PC-3 (cell line): ENCODE measurements at regions not wholly inside any gene's neighbourhood (a gene's known extent, or its start where the extent isn't known, plus 50 kb on each side); places are given as distances from the start of the nearest gene placed in this dataset.

Source experiments
- ATAC-seq: fragments of 200-7000 bp; cut with Tn5 transposase; 2 replicates; pipeline ENCODE4 v1.9.1; 2020; ENCODE audit warnings: mild to moderate bottlenecking, moderate library complexity
- BruUV-seq: library from RNA; stranded (reverse); fragments of 400-500 nt; replicated peaks from 2 replicates; lab custom pipeline; 2021; lab: Mats Ljungman, UMichigan
- CTCF ChIA-PET: fragments of 300-600 bp; sonication (Branson Sonifier 250); formaldehyde crosslinking; loops from one replicate; lab custom pipeline; 2022; ENCODE audit warnings: antibody characterized with exemption; lab: Charles Lee
- POLR2A ChIA-PET: fragments of 300-600 bp; sonication (Branson Sonifier 250); formaldehyde crosslinking; loops from one replicate; lab custom pipeline; 2022; ENCODE audit warnings: antibody characterized with exemption; ENCODE audit not compliant: unreplicated experiment; lab: Charles Lee
- DNase-seq: peaks from one replicate; pipeline ENCODE4 v3.0.0-alpha.2; 2015
- H2AFZ ChIP-seq: fragments of 300-600 bp; sonication (generic); 2 replicates; pipeline ENCODE4 v1.6.0; 2016; ENCODE audit warnings: antibody characterized with exemption, low read length
- H3F3A ChIP-seq: fragments of 300-600 bp; sonication (generic); one replicate; pipeline ENCODE4 v1.6.0; 2017; ENCODE audit warnings: antibody characterized with exemption, low read length, control low read depth, mild to moderate bottlenecking; ENCODE audit not compliant: unreplicated experiment
- H3K27ac ChIP-seq: fragments of 300-600 bp; sonication (generic); 2 replicates; pipeline ENCODE4 v1.5.1; 2016; ENCODE audit warnings: mild to moderate bottlenecking, low read length
- H3K27me3 ChIP-seq: fragments of 300-600 bp; sonication (generic); 2 replicates; pipeline ENCODE4 v1.6.1; 2016; ENCODE audit warnings: low read length, mixed read lengths
- H3K36me3 ChIP-seq: fragments of 300-600 bp; sonication (generic); 2 replicates; pipeline ENCODE4 v1.6.1; 2016; ENCODE audit warnings: low read depth, mixed run types, low read length, mixed read lengths
- H3K4me1 ChIP-seq: fragments of 300-600 bp; sonication (generic); 2 replicates; pipeline ENCODE4 v1.5.1; 2016; ENCODE audit warnings: low read length; ENCODE audit not compliant: insufficient read depth
- H3K4me2 ChIP-seq: fragments of 300-600 bp; sonication (generic); 2 replicates; pipeline ENCODE4 v1.6.0; 2016; ENCODE audit warnings: low read length
- H3K4me3 ChIP-seq: fragments of 300-600 bp; sonication (generic); 2 replicates; pipeline ENCODE4 v1.5.1; 2016; ENCODE audit warnings: mild to moderate bottlenecking, low read length, mixed read lengths
- H3K79me2 ChIP-seq: fragments of 300-600 bp; sonication (generic); 2 replicates; pipeline ENCODE4 v1.6.1; 2017; ENCODE audit warnings: low read length, mixed read lengths
- H3K9ac ChIP-seq: fragments of 300-600 bp; sonication (generic); 2 replicates; pipeline ENCODE4 v1.6.0; 2016; ENCODE audit warnings: mild to moderate bottlenecking, low read length
- H3K9me2 ChIP-seq: fragments of 300-600 bp; sonication (generic); replicated peaks from 2 replicates; pipeline ENCODE4 v1.6.1; 2016; ENCODE audit warnings: mixed run types, low read length, mixed read lengths
- H3K9me3 ChIP-seq: fragments of 300-600 bp; sonication (generic); 2 replicates; pipeline ENCODE4 v1.6.1; 2016; ENCODE audit warnings: low read length, mixed read lengths
- H4K20me1 ChIP-seq: fragments of 300-600 bp; sonication (generic); 2 replicates; pipeline ENCODE4 v1.6.1; 2016; ENCODE audit warnings: low read length, mixed read lengths
- EZH2 ChIP-seq: fragments of 300-600 bp; sonication (generic); IDR thresholded peaks from one replicate; pipeline ENCODE4 v1.6.1; 2017; ENCODE audit warnings: antibody characterized with exemption, mild to moderate bottlenecking, low read length; ENCODE audit not compliant: unreplicated experiment
- EZH2phosphoT487 ChIP-seq: fragments of 300-600 bp; sonication (generic); IDR thresholded peaks from 2 replicates; pipeline ENCODE4 v1.6.1; 2018; ENCODE audit warnings: mild to moderate bottlenecking, antibody characterized with exemption, low read length, borderline replicate concordance
- intact Hi-C: fragments of 100-400 bp; cut with micrococcal nuclease; formaldehyde crosslinking; loops from 2 replicates; pipeline ENCODE4 v1.9.0; 2023
- TF ChIP-seq, protein P1 (sequence below): fragments of 300-600 bp; sonication (generic); conservative IDR thresholded peaks from 2 replicates; pipeline ENCODE4 v1.5.1; 2017; ENCODE audit warnings: antibody characterized with exemption, low read depth, mild to moderate bottlenecking, low read length

- Histone ChIP-seq H3K27me3 (no peaks in the 10 kb centered on the region), H3F3A (no peaks in the 10 kb centered on the region), H3K9me3 (no peaks in the 10 kb centered on the region), H2AFZ (no peak overlapping the region), H3K27ac (peak overlapping the region; percentile 18), H3K4me3 (no peak overlapping the region), H3K9me2 (no peaks in the 10 kb centered on the region), H3K79me2 (no peaks in the 10 kb centered on the region), H3K36me3 (no peaks in the 10 kb centered on the region), H3K4me1 (peaks cover 52% of the 10 kb centered on the region), H3K9ac (no peak overlapping the region), H4K20me1 (no peaks in the 10 kb centered on the region), H3K4me2 (no peak overlapping the region)
- no TSS peak for BruUV-seq
- CTCF ChIA-PET = interaction anchor here (0.6 kb wide), 1 partner anchor 302 kb away, joined by 3 read pairs; no protein-coding TSS in a partner anchor
- ATAC-seq (peak; percentile 74), DNase-seq (peak; percentile 59)
- TF ChIP-seq EZH2phosphoT487 = no peak
- TF ChIP-seq EZH2 = no peak
- TF ChIP-seq, protein P1, sequence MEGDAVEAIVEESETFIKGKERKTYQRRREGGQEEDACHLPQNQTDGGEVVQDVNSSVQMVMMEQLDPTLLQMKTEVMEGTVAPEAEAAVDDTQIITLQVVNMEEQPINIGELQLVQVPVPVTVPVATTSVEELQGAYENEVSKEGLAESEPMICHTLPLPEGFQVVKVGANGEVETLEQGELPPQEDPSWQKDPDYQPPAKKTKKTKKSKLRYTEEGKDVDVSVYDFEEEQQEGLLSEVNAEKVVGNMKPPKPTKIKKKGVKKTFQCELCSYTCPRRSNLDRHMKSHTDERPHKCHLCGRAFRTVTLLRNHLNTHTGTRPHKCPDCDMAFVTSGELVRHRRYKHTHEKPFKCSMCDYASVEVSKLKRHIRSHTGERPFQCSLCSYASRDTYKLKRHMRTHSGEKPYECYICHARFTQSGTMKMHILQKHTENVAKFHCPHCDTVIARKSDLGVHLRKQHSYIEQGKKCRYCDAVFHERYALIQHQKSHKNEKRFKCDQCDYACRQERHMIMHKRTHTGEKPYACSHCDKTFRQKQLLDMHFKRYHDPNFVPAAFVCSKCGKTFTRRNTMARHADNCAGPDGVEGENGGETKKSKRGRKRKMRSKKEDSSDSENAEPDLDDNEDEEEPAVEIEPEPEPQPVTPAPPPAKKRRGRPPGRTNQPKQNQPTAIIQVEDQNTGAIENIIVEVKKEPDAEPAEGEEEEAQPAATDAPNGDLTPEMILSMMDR = no peak
- POLR2A ChIA-PET = interaction anchor here (0.7 kb wide), 1 partner anchor 46 kb away, joined by 4 read pairs; no protein-coding TSS in a partner anchor
- intact Hi-C loops = loop anchor here (1.0 to 2.0 kb wide), 2 partner anchors 24 to 72 kb away; partner anchors contain the start of gene FRMD6
Observed at GRCh38 chr14:51578853-51579252, 72.9 kb upstream of the FRMD6 start.

- Histone ChIP-seq H3K9ac (peak overlapping the region; percentile 30), H3K4me3 (peak overlapping the region; percentile 1; the same call in 1 of the 2 replicates), H3K9me2 (no peaks in the 10 kb centered on the region), H2AFZ (no peak overlapping the region), H3K27me3 (no peaks in the 10 kb centered on the region), H3K79me2 (no peaks in the 10 kb centered on the region), H3K4me1 (peaks cover 60% of the 10 kb centered on the region), H4K20me1 (no peaks in the 10 kb centered on the region), H3K4me2 (peak overlapping the region; percentile 56), H3F3A (no peaks in the 10 kb centered on the region), H3K9me3 (no peaks in the 10 kb centered on the region), H3K36me3 (no peaks in the 10 kb centered on the region), H3K27ac (peak overlapping the region; percentile 82)
- peak; percentile 92 for DNase-seq
- intact Hi-C loops = loop anchor here (5.0 kb wide), 1 partner anchor 61 kb away; no protein-coding TSS in a partner anchor
- POLR2A ChIA-PET = interaction anchor here (0.7 kb wide), 1 partner anchor 185 kb away, joined by 3 read pairs; no protein-coding TSS in a partner anchor
- TF ChIP-seq, protein P1 = no peak
- TF ChIP-seq EZH2 = no peak
- no peak for TF ChIP-seq EZH2phosphoT487
- peak; percentile 84 for ATAC-seq
- CTCF ChIA-PET = interaction anchor here (0.5 kb wide), 1 partner anchor 362 kb away, joined by 3 read pairs; no protein-coding TSS in a partner anchor
- BruUV-seq = no TSS peak
Observed at GRCh38 chr14:51581017-51581881, 70.5 kb upstream of the FRMD6 start.
